ENCODE measurements at regions not wholly inside any gene's neighbourhood (a gene's known extent, or its start where the extent isn't known, plus 50 kb on each side); places are given as distances from the start of the nearest gene placed in this dataset.

DNA sequence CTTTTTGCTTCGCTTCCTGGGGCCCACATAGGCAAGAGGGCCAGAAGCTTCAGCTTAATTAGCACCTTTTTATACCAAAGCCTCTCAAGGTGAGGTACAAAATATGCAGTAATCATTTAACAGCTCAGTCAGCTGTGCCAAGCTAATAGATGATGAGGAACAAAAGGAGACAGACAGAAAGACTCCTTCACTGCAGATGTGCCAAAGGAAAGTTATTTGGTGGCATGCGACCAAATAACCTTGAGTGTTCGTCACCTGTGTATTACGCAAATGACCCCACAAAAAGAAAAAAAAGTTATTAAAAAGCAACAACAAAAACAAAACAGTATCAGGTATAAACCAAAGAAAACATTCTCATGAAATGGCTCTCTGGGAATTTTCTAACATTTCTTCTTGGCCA is 325.8 kb upstream of the IGF1R start:
- H3K9me3 ChIP-seq (ENCODE audit: low read length) = no peaks in the 10 kb centered on the region
- no peak overlapping the region for H3K9ac ChIP-seq (ENCODE audit: low read length)
- DNase-seq = no peak
- H3K9me2 ChIP-seq (replicated peaks; ENCODE audit: low read length) = no peaks in the 10 kb centered on the region
- intact Hi-C loops (cut with micrococcal nuclease) = no loop called here
- BruUV-seq (replicated peaks) = no TSS peak
- POLR2A ChIA-PET (ENCODE audit: unreplicated experiment) = no interaction called here
- no peaks in the 10 kb centered on the region for H3F3A ChIP-seq (ENCODE audit: low read length, unreplicated experiment)
- peaks cover 51% of the 10 kb centered on the region for H3K27me3 ChIP-seq (ENCODE audit: low read length)
- no peak overlapping the region for H3K4me2 ChIP-seq (ENCODE audit: low read length)
- no peaks in the 10 kb centered on the region for H3K79me2 ChIP-seq (ENCODE audit: low read length)
- no peaks in the 10 kb centered on the region for H3K36me3 ChIP-seq (ENCODE audit: low read depth, low read length)
- no peak overlapping the region for H2AFZ ChIP-seq (ENCODE audit: low read length)
- TF ChIP-seq EZH2phosphoT487 (IDR thresholded peaks at IDR 0.05; ENCODE audit: borderline replicate concordance, low read length) = no peak
- TF ChIP-seq, protein P1, sequence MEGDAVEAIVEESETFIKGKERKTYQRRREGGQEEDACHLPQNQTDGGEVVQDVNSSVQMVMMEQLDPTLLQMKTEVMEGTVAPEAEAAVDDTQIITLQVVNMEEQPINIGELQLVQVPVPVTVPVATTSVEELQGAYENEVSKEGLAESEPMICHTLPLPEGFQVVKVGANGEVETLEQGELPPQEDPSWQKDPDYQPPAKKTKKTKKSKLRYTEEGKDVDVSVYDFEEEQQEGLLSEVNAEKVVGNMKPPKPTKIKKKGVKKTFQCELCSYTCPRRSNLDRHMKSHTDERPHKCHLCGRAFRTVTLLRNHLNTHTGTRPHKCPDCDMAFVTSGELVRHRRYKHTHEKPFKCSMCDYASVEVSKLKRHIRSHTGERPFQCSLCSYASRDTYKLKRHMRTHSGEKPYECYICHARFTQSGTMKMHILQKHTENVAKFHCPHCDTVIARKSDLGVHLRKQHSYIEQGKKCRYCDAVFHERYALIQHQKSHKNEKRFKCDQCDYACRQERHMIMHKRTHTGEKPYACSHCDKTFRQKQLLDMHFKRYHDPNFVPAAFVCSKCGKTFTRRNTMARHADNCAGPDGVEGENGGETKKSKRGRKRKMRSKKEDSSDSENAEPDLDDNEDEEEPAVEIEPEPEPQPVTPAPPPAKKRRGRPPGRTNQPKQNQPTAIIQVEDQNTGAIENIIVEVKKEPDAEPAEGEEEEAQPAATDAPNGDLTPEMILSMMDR (conservative IDR thresholded peaks at IDR 0.05; ENCODE audit: low read depth, low read length) = no peak
- no peak for TF ChIP-seq EZH2 (IDR thresholded peaks at IDR 0.05; ENCODE audit: low read length, unreplicated experiment)
- no peaks in the 10 kb centered on the region for H4K20me1 ChIP-seq (ENCODE audit: low read length)
- no peaks in the 10 kb centered on the region for H3K4me1 ChIP-seq (ENCODE audit: insufficient read depth, low read length)
- no peak overlapping the region for H3K27ac ChIP-seq (ENCODE audit: low read length)
- H3K4me3 ChIP-seq (ENCODE audit: low read length) = no peak overlapping the region
- ATAC-seq = no peak
- CTCF ChIA-PET = no interaction called here

DNA sequence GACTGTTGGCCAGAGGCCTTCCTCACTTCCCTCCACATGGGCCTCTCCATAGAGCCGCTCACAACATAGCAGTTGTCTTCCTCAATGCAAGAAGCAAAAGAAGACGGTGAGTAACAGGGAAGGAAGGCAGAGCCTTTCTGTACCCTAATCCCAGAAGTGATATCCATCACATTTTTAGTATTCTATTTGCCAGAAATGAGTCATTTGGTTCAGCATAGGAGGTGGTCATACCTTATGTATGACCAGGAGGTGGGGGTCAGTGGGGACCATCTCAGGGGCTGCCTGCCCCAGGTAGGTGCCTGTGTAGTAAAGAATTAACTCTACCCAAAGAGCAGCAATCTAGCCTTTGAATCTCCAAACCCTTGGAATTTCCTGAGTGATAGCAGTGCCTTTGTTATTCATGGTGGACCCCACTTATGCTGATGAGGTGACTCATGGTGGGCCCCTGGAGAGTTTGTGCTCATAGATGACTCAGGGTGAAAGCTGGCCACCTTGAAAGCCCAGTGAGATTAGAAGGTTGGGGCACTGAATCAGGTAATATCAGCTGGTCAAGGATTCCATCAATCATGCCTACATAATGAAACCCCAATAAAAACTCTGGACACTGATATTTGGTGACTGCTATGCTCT is 323.9 kb upstream of the IGF1R start:
- no peak for DNase-seq
- POLR2A ChIA-PET (ENCODE audit: unreplicated experiment) = no interaction called here
- BruUV-seq (replicated peaks) = no TSS peak

DNA sequence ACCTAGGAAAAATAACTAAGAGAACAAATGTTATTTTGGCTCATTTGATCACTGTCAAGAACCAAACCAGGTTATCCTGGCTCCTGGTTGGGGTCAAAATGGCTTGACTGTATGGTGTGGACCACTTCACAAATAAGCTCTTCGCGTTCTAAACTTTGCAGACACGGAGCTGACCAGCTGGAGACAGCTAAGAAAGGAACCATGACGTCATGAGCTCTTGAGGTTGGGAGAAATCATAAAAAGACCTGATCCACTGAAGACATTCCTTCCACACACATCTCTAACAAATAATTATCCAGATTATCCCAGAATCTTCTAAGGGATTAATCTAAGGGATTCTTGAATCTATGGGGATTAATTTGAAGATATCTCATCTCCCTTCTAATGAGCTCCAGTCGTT is 321.5 kb upstream of the IGF1R start:
- no peak overlapping the region for H2AFZ ChIP-seq (ENCODE audit: low read length)
- TF ChIP-seq, protein P1 (conservative IDR thresholded peaks at IDR 0.05; ENCODE audit: low read depth, low read length) = no peak
- no peak for TF ChIP-seq EZH2phosphoT487 (IDR thresholded peaks at IDR 0.05; ENCODE audit: borderline replicate concordance, low read length)
- TF ChIP-seq EZH2 (IDR thresholded peaks at IDR 0.05; ENCODE audit: low read length, unreplicated experiment) = no peak
- no peaks in the 10 kb centered on the region for H3K79me2 ChIP-seq (ENCODE audit: low read length)
- no peak for ATAC-seq
- H3K4me3 ChIP-seq (ENCODE audit: low read length) = no peak overlapping the region
- H3K4me2 ChIP-seq (ENCODE audit: low read length) = no peak overlapping the region
- peaks cover 49% of the 10 kb centered on the region for H3K27me3 ChIP-seq (ENCODE audit: low read length)
- H4K20me1 ChIP-seq (ENCODE audit: low read length) = no peaks in the 10 kb centered on the region
- H3F3A ChIP-seq (ENCODE audit: low read length, unreplicated experiment) = no peaks in the 10 kb centered on the region
- DNase-seq = no peak
- BruUV-seq (replicated peaks) = no TSS peak
- H3K9me2 ChIP-seq (replicated peaks; ENCODE audit: low read length) = no peaks in the 10 kb centered on the region
- H3K4me1 ChIP-seq (ENCODE audit: insufficient read depth, low read length) = no peaks in the 10 kb centered on the region
- ChIA-PET POLR2A (ENCODE audit: unreplicated experiment) (no interaction called here), CTCF (no interaction called here)
- intact Hi-C loops (cut with micrococcal nuclease) = no loop called here
- H3K27ac ChIP-seq (ENCODE audit: low read length) = no peak overlapping the region
- H3K9me3 ChIP-seq (ENCODE audit: low read length) = no peaks in the 10 kb centered on the region
- H3K36me3 ChIP-seq (ENCODE audit: low read depth, low read length) = no peaks in the 10 kb centered on the region
- no peak overlapping the region for H3K9ac ChIP-seq (ENCODE audit: low read length)

More for the DNA sequence above, 323.9 kb upstream of the IGF1R start:
- no peaks in the 10 kb centered on the region for H3K4me1 ChIP-seq (ENCODE audit: insufficient read depth, low read length)
- H3K36me3 ChIP-seq (ENCODE audit: low read depth, low read length) = no peaks in the 10 kb centered on the region
- ATAC-seq = no peak
- H3K9ac ChIP-seq (ENCODE audit: low read length) = no peak overlapping the region
- no peaks in the 10 kb centered on the region for H3K9me2 ChIP-seq (replicated peaks; ENCODE audit: low read length)
- no peaks in the 10 kb centered on the region for H3K79me2 ChIP-seq (ENCODE audit: low read length)
- H4K20me1 ChIP-seq (ENCODE audit: low read length) = no peaks in the 10 kb centered on the region
- H3K4me3 ChIP-seq (ENCODE audit: low read length) = no peak overlapping the region
- TF ChIP-seq, protein P1 (conservative IDR thresholded peaks at IDR 0.05; ENCODE audit: low read depth, low read length) = no peak
- TF ChIP-seq EZH2phosphoT487 (IDR thresholded peaks at IDR 0.05; ENCODE audit: borderline replicate concordance, low read length) = no peak
- TF ChIP-seq EZH2 (IDR thresholded peaks at IDR 0.05; ENCODE audit: low read length, unreplicated experiment) = no peak
- CTCF ChIA-PET = interaction anchor here (0.5 kb wide), 1 partner anchor 13 kb away, joined by 3 read pairs; no protein-coding TSS in a partner anchor
- H2AFZ ChIP-seq (ENCODE audit: low read length) = no peak overlapping the region
- H3F3A ChIP-seq (ENCODE audit: low read length, unreplicated experiment) = no peaks in the 10 kb centered on the region
- no peaks in the 10 kb centered on the region for H3K9me3 ChIP-seq (ENCODE audit: low read length)
- intact Hi-C loops (cut with micrococcal nuclease) = no loop called here
- H3K4me2 ChIP-seq (ENCODE audit: low read length) = no peak overlapping the region
- H3K27ac ChIP-seq (ENCODE audit: low read length) = no peak overlapping the region
- H3K27me3 ChIP-seq (ENCODE audit: low read length) = peaks cover 51% of the 10 kb centered on the region
